Astrocyte of the spinal cord (primary cell): ENCODE measurements at regions not wholly inside any gene's neighbourhood (a gene's known extent, or its start where the extent isn't known, plus 50 kb on each side); places are given as distances from the start of the nearest gene placed in this dataset.

Experiments
- DNase-seq: peaks from one replicate; pipeline ENCODE4 v3.0.0; 2011; ENCODE audit warnings: low read depth, low spot score
- H3K4me3 ChIP-seq: 2 replicates; pipeline ENCODE4 v1.5.1; 2011; ENCODE audit warnings: low read depth, mild to moderate bottlenecking, low read length, moderate library complexity
- CTCF ChIP-seq: IDR thresholded peaks from 2 replicates; pipeline ENCODE4 v1.5.1; 2012; ENCODE audit warnings: low read depth, mild to moderate bottlenecking, low read length, inconsistent platforms
- in situ Hi-C: cut with HindIII; loops from 2 replicates; pipeline ENCODE4 v1.10.0; 2017; ENCODE audit warnings: low sequenced_read_pairs

- no peak overlapping the region for H3K4me3 ChIP-seq
- no peak for DNase-seq
- no peak for TF ChIP-seq CTCF
- in situ Hi-C loops, result no loop called here
These were observed 123.5 kb downstream of the MBD2 start for GRCh38 chr18:54100920-54101470.

GRCh38 chr18:54100466-54100865, 124.0 kb downstream of the MBD2 start:
- no peak overlapping the region for H3K4me3 ChIP-seq
- no peak for DNase-seq
- in situ Hi-C loops, result no loop called here
- no peak for TF ChIP-seq CTCF

GRCh38 chr18:54094474-54094873, 130.0 kb downstream of the MBD2 start:
- in situ Hi-C loops, result no loop called here
- DNase-seq, result no peak
- H3K4me3 ChIP-seq, result no peak overlapping the region
- TF ChIP-seq CTCF, result no peak

- no peak for DNase-seq
- in situ Hi-C loops, result no loop called here
- H3K4me3 ChIP-seq, result no peak overlapping the region
- TF ChIP-seq CTCF, result no peak
These were observed 133.6 kb downstream of the MBD2 start for GRCh38 chr18:54090856-54091255.

GRCh38 chr18:54089749-54090459, 134.6 kb downstream of the MBD2 start:
- no peak for DNase-seq
- in situ Hi-C loops, result no loop called here
- no peak overlapping the region for H3K4me3 ChIP-seq
- TF ChIP-seq CTCF, result no peak

- in situ Hi-C loops, result no loop called here
- no peak for DNase-seq
- TF ChIP-seq CTCF, result no peak
- H3K4me3 ChIP-seq, result no peak overlapping the region
These were observed 137.6 kb downstream of the MBD2 start for GRCh38 chr18:54086863-54087262.
